ENCODE measurements at regions not wholly inside any gene's neighbourhood (a gene's known extent, or its start where the extent isn't known, plus 50 kb on each side); places are given as distances from the start of the nearest gene placed in this dataset.
"Not testable (repeated sequence)": the region's sequence is repeated elsewhere in the genome, so short reads cannot be mapped to it uniquely, and the experiment has no call there.

- ATAC-seq (ENCODE audit: low FRiP score): no peak
- no peak for DNase-seq (ENCODE audit: low spot score)
These were observed 269.1 kb downstream of the VRK1 start for GRCh38 chr14:97066068-97066899.

GRCh38 chr14:97068293-97068692 lies 271.1 kb downstream of the VRK1 start:
- not testable (repeated sequence) for ATAC-seq (ENCODE audit: low FRiP score); DNase-seq (ENCODE audit: low spot score)

More at GRCh38 chr14:97066068-97066899, 269.1 kb downstream of the VRK1 start:
- no peak for TF ChIP-seq CTCF (IDR thresholded peaks at IDR 0.05)

GRCh38 chr14:97070259-97070658 lies 273.1 kb downstream of the VRK1 start:
- ATAC-seq (ENCODE audit: low FRiP score) (no peak), DNase-seq (ENCODE audit: low spot score) (no peak)
- no peak for TF ChIP-seq CTCF (IDR thresholded peaks at IDR 0.05)

GRCh38 chr14:97071177-97071576 lies 274.0 kb downstream of the VRK1 start:
- DNase-seq (ENCODE audit: low spot score) (no peak), ATAC-seq (ENCODE audit: low FRiP score) (no peak)

GRCh38 chr14:97073622-97074021 lies 276.4 kb downstream of the VRK1 start:
- DNase-seq (ENCODE audit: low spot score) (no peak), ATAC-seq (ENCODE audit: low FRiP score) (no peak)
- no peak for TF ChIP-seq CTCF (IDR thresholded peaks at IDR 0.05)

More at GRCh38 chr14:97071177-97071576, 274.0 kb downstream of the VRK1 start:
- no peak for TF ChIP-seq CTCF (IDR thresholded peaks at IDR 0.05)

- TF ChIP-seq CTCF (IDR thresholded peaks at IDR 0.05): no peak
- ATAC-seq (ENCODE audit: low FRiP score): no peak
- DNase-seq (ENCODE audit: low spot score): no peak
These were observed 277.3 kb downstream of the VRK1 start for GRCh38 chr14:97074456-97074855.

GRCh38 chr14:97074856-97075255 lies 277.7 kb downstream of the VRK1 start:
- DNase-seq (ENCODE audit: low spot score) (no peak), ATAC-seq (ENCODE audit: low FRiP score) (no peak)
- TF ChIP-seq CTCF (IDR thresholded peaks at IDR 0.05): no peak

All from omental fat pad (tissue), 3 donors.